HL-60 (cell line): ENCODE measurements at regions not wholly inside any gene's neighbourhood (a gene's known extent, or its start where the extent isn't known, plus 50 kb on each side); places are given as distances from the start of the nearest gene placed in this dataset.

ENCODE experiments used
- DNase-seq, 2 experiments: peaks; one replicate each; pipeline ENCODE4 v3.0.0-alpha.2; 2010 to 2020; ENCODE audit warnings: low read depth in 1 of 2, low spot score in 1 of 2
- H3K27ac ChIP-seq: fragments of 250-450 bp; sonication (Bioruptor Pico); replicated peaks from 2 replicates; pipeline ENCODE4 v1.5.1; 2020; ENCODE audit warnings: mild to moderate bottlenecking, moderate library complexity
- H3K27me3 ChIP-seq: fragments of 250-450 bp; sonication (Bioruptor Pico); 2 replicates; pipeline ENCODE4 v1.5.1; 2021; ENCODE audit warnings: mild to moderate bottlenecking, moderate library complexity; ENCODE audit not compliant: insufficient read depth, poor library complexity, severe bottlenecking
- H3K4me3 ChIP-seq: replicated peaks from 2 replicates; pipeline ENCODE4 v1.5.1; 2011; ENCODE audit warnings: mild to moderate bottlenecking, control low read depth, low read length; ENCODE audit not compliant: insufficient read depth
- GABPA ChIP-seq: IDR thresholded peaks from 2 replicates; pipeline ENCODE4 v1.6.1; 2012; ENCODE audit warnings: low read depth
- POLR2AphosphoS5 ChIP-seq: IDR thresholded peaks from 2 replicates; pipeline ENCODE4 v1.6.1; 2012; ENCODE audit warnings: low read depth
- REST ChIP-seq: IDR thresholded peaks from 2 replicates; pipeline ENCODE4 v1.6.1; 2012; ENCODE audit warnings: low read depth; ENCODE audit not compliant: insufficient replicate concordance
- SPI1 ChIP-seq: IDR thresholded peaks from 2 replicates; pipeline ENCODE4 v1.6.1; 2012; ENCODE audit warnings: low read depth, mild to moderate bottlenecking, borderline replicate concordance
- TF ChIP-seq, protein P1 (sequence below): IDR thresholded peaks from one replicate; pipeline ENCODE4 v1.5.1; 2011; ENCODE audit warnings: low read length, control low read depth, inconsistent platforms; ENCODE audit not compliant: insufficient read depth

DNA sequence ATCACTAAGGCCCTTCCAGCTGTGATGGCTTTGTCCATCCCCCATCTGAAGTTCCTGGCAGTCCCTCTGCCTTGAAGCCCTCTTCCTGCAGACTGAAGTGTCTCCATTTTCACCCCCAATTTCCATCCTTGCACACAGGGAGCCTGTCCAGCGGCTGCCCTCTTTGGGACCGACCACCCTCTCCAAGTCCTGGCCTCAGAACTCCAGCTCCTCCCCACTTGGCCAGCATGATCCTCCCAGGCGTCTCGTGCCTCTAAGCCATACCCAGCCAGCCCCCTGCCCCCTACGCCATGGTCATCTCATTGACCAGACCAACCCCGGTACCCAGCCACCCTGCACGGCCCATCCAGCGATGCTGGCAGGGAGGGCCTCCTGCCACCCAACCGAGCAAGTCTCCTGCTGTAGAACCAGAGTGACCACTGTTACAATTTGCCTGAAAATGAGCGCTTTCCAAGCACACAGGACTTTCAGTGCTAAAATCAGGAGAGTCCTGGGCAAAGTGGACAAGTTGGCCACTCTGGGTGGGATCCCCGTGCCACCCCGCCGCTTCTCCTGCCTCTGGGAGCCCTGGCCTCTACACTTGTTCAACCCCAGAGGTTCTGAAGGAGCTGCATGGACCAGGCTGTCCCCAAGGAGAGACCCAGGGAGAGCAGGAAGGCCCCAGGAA is 362.0 kb downstream of the SEC14L1 start:
- Histone ChIP-seq H3K27ac (no peak overlapping the region), H3K27me3 (peaks cover 2% of the 10 kb centered on the region), H3K4me3 (no peak overlapping the region)
- TF ChIP-seq REST = no peak
- DNase-seq = no peak

GRCh38 chr17:77503293-77503655 is 362.5 kb downstream of the SEC14L1 start:
- DNase-seq = no peak
- Histone ChIP-seq H3K27ac (no peak overlapping the region), H3K27me3 (peaks cover 2% of the 10 kb centered on the region), H3K4me3 (no peak overlapping the region)
- TF ChIP-seq REST = no peak

DNA sequence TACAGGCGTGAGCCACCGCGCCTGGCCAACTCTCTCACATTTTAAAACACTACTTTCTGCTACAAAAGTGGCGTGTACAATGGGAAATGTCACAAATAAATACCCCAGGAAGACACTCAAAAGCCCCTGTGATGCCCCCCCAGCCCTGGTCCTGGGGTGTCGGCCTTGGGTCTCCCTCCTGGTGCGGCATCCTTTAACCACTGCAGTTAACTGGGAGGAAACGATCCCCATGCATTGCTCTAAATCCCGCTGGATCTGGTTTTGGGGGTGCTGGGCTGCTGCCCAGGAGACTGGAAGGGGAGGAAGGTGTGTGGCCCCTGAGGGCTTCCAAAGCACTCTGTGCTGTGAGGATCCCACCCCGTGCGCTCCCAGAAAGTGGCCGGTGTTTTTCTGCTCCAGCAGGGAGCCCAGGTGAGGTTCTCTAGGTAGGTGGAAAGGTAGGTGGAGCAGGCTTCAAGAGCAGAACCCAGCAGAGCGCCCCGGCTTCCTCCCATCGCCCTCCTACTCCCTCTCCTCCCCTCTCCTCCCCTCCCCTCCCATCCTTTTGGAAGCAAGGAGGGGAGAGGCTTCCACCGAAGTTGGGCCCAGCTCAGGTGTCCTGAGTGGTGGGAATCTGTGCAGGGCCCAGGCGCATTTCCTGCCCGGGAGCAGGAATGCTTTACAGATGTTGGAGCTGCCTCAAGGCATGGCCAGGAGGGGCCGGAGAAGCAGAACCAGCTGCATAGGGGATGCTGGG is 363.3 kb downstream of the SEC14L1 start:
- no peak for DNase-seq

More for the DNA sequence above, 363.3 kb downstream of the SEC14L1 start:
- Histone ChIP-seq H3K4me3 (no peak overlapping the region), H3K27ac (no peak overlapping the region), H3K27me3 (peaks cover 2% of the 10 kb centered on the region)
- no peak for TF ChIP-seq SPI1
- no peak for TF ChIP-seq POLR2AphosphoS5
- no peak for TF ChIP-seq GABPA
- TF ChIP-seq, protein P1, sequence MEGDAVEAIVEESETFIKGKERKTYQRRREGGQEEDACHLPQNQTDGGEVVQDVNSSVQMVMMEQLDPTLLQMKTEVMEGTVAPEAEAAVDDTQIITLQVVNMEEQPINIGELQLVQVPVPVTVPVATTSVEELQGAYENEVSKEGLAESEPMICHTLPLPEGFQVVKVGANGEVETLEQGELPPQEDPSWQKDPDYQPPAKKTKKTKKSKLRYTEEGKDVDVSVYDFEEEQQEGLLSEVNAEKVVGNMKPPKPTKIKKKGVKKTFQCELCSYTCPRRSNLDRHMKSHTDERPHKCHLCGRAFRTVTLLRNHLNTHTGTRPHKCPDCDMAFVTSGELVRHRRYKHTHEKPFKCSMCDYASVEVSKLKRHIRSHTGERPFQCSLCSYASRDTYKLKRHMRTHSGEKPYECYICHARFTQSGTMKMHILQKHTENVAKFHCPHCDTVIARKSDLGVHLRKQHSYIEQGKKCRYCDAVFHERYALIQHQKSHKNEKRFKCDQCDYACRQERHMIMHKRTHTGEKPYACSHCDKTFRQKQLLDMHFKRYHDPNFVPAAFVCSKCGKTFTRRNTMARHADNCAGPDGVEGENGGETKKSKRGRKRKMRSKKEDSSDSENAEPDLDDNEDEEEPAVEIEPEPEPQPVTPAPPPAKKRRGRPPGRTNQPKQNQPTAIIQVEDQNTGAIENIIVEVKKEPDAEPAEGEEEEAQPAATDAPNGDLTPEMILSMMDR = no peak
- TF ChIP-seq REST = no peak
